Nephron progenitor cell (in vitro differentiated cells): ENCODE measurements at regions not wholly inside any gene's neighbourhood (a gene's known extent, or its start where the extent isn't known, plus 50 kb on each side); places are given as distances from the start of the nearest gene placed in this dataset.

Source experiments
- DNase-seq: peaks from one replicate; pipeline ENCODE4 v3.0.0; 2021
- H3K27ac Mint-ChIP-seq: 2 replicates; pipeline ENCODE4 v1.8.0; 2021; ENCODE audit warnings: mild to moderate bottlenecking, moderate library complexity, mixed read lengths
- H3K27me3 Mint-ChIP-seq: 2 replicates; pipeline ENCODE4 v1.8.0; 2021; ENCODE audit warnings: mild to moderate bottlenecking, low read depth, mixed read lengths; ENCODE audit not compliant: poor library complexity
- H3K36me3 Mint-ChIP-seq: 2 replicates; pipeline ENCODE4 v1.8.0; 2021; ENCODE audit warnings: low read depth, mixed read lengths
- H3K4me1 Mint-ChIP-seq: 2 replicates; pipeline ENCODE4 v1.8.0; 2021; ENCODE audit warnings: mixed read lengths
- H3K4me3 Mint-ChIP-seq: 2 replicates; pipeline ENCODE4 v1.8.0; 2021; ENCODE audit warnings: mild to moderate bottlenecking, moderate library complexity, mixed read lengths
- H3K9me3 Mint-ChIP-seq: 2 replicates; pipeline ENCODE4 v1.8.0; 2021; ENCODE audit warnings: mild to moderate bottlenecking, moderate library complexity, mixed read lengths
- TF ChIP-seq, protein P1 (sequence below): fragments of 200-600 bp; sonication (generic); IDR thresholded peaks from 2 replicates; pipeline ENCODE4 v1.5.0; 2021; ENCODE audit warnings: antibody characterized with exemption

DNA sequence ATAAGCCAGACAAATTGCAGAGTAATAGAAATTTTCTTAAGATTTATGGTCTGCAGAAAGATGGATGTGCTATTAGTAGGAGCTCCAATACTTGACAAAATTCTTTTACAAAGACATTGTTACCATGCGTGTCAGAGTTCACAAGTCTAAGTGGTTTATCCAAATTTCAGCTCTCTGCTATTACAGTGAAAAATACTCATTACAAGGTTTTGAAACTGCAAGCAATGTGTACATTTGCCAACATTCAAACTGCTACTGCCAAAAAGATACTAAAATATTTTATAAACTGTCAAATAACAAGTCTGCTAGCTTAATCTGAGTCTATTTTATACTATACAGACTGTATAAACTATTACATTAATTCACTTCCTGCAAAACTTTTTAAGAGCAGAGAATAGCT, 1341.5 kb upstream of the ACVR2A start:
- no peak for DNase-seq
- Mint-ChIP-seq H3K4me1 (peaks cover 21% of the 10 kb centered on the region), H3K36me3 (peaks cover 7% of the 10 kb centered on the region), H3K27ac (no peak overlapping the region), H3K9me3 (no peaks in the 10 kb centered on the region), H3K27me3 (no peaks in the 10 kb centered on the region), H3K4me3 (no peak overlapping the region)
- TF ChIP-seq, protein P1, sequence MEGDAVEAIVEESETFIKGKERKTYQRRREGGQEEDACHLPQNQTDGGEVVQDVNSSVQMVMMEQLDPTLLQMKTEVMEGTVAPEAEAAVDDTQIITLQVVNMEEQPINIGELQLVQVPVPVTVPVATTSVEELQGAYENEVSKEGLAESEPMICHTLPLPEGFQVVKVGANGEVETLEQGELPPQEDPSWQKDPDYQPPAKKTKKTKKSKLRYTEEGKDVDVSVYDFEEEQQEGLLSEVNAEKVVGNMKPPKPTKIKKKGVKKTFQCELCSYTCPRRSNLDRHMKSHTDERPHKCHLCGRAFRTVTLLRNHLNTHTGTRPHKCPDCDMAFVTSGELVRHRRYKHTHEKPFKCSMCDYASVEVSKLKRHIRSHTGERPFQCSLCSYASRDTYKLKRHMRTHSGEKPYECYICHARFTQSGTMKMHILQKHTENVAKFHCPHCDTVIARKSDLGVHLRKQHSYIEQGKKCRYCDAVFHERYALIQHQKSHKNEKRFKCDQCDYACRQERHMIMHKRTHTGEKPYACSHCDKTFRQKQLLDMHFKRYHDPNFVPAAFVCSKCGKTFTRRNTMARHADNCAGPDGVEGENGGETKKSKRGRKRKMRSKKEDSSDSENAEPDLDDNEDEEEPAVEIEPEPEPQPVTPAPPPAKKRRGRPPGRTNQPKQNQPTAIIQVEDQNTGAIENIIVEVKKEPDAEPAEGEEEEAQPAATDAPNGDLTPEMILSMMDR = no peak

DNA sequence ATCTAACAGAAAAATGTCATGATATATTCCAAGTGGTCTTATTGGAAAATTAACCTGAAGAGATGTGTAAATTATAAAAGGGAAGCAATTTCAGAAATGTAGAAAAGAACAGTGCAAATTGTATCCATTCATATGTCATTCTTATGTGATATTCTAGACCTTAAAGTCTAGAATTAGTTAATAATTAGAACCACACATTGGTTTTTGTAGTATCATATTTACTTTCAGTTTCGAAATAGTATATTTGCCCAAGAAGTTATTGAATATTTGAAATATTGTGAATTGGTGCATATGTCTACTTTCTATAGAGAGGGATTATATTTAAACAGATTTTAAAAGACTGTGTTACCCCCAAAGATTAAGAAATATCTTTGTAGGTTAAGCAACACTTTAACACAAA, 1348.6 kb upstream of the ACVR2A start:
- Mint-ChIP-seq H3K27me3 (no peaks in the 10 kb centered on the region), H3K4me3 (no peak overlapping the region), H3K36me3 (no peaks in the 10 kb centered on the region), H3K9me3 (peaks cover 21% of the 10 kb centered on the region), H3K4me1 (no peaks in the 10 kb centered on the region), H3K27ac (no peak overlapping the region)
- DNase-seq = no peak
- TF ChIP-seq, protein P1 = no peak

DNA sequence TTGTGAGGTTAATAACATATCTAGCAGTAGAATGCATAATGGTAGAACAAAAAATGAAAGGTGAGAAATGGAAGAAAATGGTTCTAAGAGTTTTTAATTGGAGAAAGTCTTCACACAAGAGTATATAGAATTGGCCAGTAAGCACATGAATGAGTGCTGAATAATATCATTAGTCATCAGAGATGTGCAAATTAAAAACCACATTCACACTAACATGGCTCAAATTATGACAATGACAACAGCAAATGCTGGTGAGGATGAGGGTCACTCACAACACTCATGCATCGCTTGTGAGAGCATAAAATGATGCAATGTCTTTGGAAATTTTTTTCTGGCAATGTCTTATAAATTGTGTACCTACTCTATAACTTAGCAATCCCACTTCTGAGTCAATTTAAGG, 1355.4 kb upstream of the ACVR2A start:
- H3K36me3 Mint-ChIP-seq = no peaks in the 10 kb centered on the region
- H3K27ac Mint-ChIP-seq = no peak overlapping the region
- no peaks in the 10 kb centered on the region for H3K27me3 Mint-ChIP-seq
- no peaks in the 10 kb centered on the region for H3K4me1 Mint-ChIP-seq
- TF ChIP-seq, protein P1 = no peak
- no peak overlapping the region for H3K4me3 Mint-ChIP-seq
- DNase-seq = no peak
- H3K9me3 Mint-ChIP-seq = peaks cover 13% of the 10 kb centered on the region

DNA sequence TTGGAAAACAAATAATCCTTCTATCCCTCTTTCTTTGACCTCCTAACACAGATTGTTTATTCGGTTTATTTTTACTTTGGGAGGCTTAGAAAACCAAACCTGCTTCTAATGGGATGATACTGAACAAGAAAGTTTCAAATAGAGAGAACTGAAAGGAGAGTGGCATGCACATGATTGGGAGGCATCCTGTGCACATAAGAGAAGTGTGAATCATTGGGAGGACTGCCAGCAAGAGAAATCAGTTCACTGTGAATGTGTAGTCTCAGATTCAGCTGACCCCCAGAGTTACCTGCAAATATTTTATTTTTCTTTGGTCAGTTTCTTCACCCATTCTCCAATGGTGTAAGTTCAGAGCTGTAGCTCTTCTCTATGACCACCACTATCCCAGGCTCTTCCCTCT, 1363.2 kb upstream of the ACVR2A start:
- Mint-ChIP-seq H3K36me3 (no peaks in the 10 kb centered on the region), H3K4me3 (no peak overlapping the region), H3K27me3 (no peaks in the 10 kb centered on the region), H3K9me3 (no peaks in the 10 kb centered on the region), H3K27ac (no peak overlapping the region), H3K4me1 (no peaks in the 10 kb centered on the region)
- DNase-seq = no peak
- TF ChIP-seq, protein P1 = no peak

DNA sequence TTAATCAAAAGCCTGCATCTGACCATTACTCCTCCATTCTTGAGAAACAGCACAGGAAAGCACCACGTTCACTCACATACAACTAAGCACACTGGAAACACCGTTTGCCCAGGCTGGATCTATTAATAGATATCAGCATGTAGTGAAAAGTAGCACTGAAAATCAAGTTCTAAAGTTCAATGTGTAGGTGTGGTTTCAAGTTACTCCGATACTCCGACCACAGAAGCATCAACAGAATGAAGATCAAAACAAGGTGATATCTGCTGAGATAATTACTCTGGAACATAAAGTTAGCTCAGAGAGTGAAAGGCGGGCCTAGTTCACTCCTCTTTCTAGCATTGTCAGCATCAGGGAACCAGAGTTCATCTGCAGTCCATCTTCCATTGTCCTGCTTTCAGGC, 1367.4 kb upstream of the ACVR2A start:
- no peak for DNase-seq
- Mint-ChIP-seq H3K4me3 (no peak overlapping the region), H3K27ac (peak overlapping the region; percentile 1)

DNA sequence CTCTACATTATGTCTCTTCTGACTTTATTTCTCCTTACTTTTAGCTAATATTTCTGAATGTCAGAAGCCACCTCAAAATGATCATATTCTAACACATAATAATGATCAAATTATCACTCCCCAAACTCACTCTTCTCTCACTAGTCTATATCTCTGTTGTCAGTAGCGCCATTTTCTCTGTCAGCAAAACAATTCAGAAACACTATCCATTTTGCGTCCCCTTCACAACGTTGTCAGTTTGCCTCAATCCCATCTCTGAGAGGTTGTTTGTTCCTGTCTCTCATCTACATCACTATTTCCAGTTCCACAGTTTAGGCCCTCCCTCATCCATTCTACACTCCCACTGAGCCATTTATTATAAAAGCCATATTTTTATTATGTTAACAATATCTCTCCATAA, 1376.3 kb upstream of the ACVR2A start:
- Mint-ChIP-seq H3K4me1 (peaks cover 5% of the 10 kb centered on the region), H3K27me3 (no peaks in the 10 kb centered on the region), H3K9me3 (peaks cover 13% of the 10 kb centered on the region), H3K4me3 (no peak overlapping the region), H3K27ac (no peak overlapping the region), H3K36me3 (no peaks in the 10 kb centered on the region)
- no peak for DNase-seq
- TF ChIP-seq, protein P1 = no peak

More for the DNA sequence above, 1367.4 kb upstream of the ACVR2A start:
- Mint-ChIP-seq H3K27me3 (no peaks in the 10 kb centered on the region), H3K4me1 (no peaks in the 10 kb centered on the region), H3K36me3 (no peaks in the 10 kb centered on the region), H3K9me3 (no peaks in the 10 kb centered on the region)
- TF ChIP-seq, protein P1 = no peak
